ACHN (cell line): ENCODE measurements at regions not wholly inside any gene's neighbourhood (a gene's known extent, or its start where the extent isn't known, plus 50 kb on each side); places are given as distances from the start of the nearest gene placed in this dataset.

Source experiments
- DNase-seq: peaks from one replicate; pipeline ENCODE4 v3.0.0-alpha.2; 2015
- in situ Hi-C: cut with HindIII; loops from 2 replicates; pipeline ENCODE4 v1.10.0; 2017; ENCODE audit warnings: low sequenced_read_pairs, low pct_ligation_motif_present, low pct_unique_long_range_greater_than_20kb

DNA sequence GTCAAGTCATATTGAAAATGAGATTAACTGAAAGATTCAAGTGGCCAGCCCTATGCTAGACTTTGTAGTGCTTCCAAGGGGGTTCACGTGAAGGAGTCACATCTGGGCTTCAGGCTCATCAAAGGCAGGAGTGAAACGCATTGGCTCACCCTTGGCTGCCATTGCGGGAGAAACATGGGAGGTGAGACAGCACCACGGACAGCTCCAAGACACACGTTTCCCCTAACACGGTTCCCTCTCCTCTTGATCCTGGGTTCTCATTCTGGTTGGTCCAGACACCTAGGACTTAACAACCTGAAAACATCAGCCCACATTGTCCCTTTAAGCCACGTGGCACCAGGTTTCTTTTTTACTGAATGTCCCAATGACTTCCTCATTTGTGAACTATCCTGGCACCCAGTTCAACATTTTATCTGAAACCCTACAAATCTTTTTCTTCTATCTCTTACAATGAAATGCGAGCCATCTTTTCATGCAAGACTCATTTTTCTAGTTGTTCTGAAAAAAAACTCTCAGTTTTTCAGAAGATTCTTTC is 279.0 kb upstream of the VCX3A start:
- DNase-seq, result no peak
- in situ Hi-C loops, result no loop called here

DNA sequence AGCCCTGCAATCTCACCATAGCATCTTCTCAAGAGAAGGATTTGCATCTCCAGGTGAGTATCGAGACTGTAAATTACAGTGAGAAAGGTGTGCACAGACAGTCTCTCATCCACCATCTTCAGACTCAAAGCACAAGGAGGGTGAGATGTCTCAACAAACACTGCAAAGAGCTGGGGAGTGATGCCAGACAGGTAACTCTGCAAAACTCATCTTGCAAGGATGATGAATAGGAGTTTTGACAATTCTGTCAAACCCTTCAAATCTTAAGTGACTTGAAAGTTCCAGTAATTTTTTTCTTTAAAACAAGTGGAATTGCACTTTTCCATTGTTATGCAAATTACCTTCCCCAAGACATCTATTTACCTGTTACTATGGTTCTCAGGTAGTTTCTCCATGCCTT is 277.2 kb upstream of the VCX3A start:
- DNase-seq, result no peak
- in situ Hi-C loops, result no loop called here

DNA sequence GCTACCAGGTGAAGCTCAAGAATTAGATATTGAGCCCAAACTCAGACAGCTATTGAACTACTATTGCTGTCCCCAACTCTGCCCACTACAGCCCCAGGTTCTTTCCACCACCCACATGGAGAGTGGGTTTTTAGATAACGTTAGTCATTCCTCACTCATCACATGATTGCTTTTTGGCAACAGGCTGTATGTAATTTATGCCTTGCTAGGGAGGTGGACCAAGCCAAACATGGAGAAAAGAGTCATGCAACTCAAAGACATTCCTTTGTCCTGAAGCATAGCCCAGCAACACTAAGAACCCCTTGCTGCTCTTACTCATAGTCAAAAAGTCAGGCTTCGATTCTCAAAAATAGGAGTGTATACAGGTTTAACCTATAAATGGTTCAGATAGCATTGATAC is 275.9 kb upstream of the VCX3A start:
- in situ Hi-C loops, result no loop called here

DNA sequence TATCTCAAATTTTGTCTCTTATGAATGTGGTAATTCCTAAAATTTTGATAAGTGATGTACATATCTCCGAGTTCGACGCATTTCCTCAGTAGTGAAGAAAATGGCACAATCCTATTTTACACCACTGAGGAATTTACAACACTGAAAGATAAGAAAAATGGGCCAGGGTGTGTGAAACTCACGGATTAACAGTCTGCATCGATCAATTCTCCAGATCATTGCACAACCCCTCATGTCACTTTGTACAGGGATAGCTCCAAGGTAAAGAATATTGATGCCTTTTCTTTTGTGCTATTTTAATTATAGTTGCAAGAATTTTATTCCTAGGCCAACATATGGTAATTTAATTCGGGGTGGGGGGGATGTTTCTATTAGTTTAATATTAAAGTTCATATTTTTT is 268.7 kb upstream of the VCX3A start:
- no peak for DNase-seq
- in situ Hi-C loops, result no loop called here

More for the DNA sequence above, 275.9 kb upstream of the VCX3A start:
- DNase-seq, result no peak

DNA sequence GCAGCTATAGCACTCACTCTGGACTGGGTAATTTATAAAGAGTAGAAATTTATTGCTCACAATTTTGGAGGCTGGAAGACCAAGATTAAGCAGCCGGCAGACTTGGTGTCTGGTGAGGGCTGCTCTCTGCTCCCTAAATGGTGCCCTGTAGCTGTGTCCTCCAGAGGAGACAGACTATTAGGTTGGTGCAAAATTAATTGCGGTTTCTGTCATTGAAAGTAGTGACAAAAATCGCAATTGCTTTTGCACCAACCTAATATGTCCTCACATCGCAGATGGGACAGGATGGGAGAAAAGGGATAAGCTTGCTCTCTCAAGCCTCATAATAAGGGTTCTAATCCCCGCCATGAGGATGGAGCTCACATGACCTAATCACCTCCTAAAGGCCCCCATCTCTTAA is 258.1 kb upstream of the VCX3A start:
- in situ Hi-C loops, result no loop called here
- no peak for DNase-seq

DNA sequence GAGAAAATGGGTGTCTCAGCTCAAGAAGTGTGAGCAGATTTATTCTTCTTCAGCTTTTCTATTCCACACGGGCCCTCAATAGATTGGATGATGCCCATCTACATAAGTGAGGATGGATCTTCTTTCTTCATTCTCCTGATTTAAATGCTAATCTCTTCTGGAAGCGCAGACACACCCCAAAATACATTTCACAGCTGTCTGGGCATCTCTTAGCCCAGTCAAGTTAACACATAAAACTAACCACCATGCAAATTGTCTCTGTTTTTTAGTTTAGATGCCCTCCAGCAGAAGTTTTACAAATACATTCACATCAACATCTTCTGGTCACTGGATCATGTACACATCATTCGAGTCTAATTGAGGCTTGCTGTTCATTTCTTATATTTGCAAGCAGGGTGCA is 249.0 kb upstream of the VCX3A start:
- DNase-seq, result no peak
- in situ Hi-C loops, result no loop called here

DNA sequence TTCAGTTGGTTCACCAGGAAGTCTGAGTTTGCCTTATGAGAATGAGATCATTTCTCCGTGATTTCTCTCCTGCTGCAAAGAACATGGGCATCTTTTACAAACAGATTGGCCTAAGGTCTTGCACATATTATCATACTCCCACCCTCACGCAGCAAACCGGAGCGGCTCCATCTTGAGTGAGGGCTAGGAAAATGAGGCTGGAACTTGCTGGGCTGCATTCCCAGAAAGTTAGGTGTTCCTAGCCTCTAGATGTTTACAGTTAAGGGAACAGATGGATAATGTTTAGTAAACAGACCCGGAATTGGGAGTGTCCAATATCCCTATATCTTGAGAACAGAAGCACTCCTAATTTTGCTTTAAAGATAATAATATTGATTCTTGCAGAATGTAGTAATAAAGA is 247.9 kb upstream of the VCX3A start:
- DNase-seq, result no peak
- in situ Hi-C loops, result no loop called here

DNA sequence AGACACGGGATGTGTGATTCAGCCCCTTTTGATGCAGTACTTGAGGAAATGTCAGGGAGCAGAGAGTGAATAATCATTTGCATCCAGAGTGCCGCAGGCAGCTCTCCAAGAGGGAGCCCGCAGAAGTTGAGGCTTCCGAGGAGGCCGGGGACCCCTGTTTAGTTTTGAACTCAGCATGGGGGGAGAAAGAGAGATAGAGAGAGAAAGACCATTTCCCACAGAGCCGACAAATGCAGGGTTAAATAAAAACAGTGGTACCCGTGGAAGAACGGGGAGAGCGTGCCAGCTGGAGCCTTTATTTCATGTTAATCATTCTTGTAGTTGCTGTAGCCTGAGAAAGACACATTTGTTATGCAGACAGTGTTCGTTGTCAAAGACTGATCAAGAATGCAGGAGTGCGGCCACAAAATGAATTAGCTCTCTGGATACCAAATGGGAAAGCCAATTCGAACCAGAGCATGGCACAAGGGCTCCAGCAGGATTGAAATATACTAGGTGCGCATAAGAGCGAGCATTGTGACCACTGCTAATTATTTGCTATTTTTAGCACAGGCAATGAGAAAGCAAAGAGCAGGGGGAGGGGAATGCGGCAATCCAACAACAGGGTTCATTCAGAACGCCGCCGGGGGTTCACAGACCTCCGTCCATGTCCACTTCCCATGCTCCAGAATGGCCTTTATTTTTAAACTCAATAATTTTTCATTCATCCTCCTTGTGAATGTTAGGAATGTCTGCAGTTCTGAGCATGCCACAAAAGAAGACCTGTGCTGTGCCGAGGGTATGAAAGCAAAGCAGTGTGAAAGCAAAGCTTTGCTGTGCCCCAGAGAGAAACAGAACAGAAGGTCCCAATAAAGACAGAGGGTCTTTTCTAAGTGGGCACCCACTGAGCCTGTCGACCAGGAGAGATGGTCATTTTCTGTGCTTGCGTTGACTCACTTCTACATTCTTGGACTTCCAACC is 243.9 kb upstream of the VCX3A start:
- DNase-seq, result no peak
- in situ Hi-C loops, result no loop called here

DNA sequence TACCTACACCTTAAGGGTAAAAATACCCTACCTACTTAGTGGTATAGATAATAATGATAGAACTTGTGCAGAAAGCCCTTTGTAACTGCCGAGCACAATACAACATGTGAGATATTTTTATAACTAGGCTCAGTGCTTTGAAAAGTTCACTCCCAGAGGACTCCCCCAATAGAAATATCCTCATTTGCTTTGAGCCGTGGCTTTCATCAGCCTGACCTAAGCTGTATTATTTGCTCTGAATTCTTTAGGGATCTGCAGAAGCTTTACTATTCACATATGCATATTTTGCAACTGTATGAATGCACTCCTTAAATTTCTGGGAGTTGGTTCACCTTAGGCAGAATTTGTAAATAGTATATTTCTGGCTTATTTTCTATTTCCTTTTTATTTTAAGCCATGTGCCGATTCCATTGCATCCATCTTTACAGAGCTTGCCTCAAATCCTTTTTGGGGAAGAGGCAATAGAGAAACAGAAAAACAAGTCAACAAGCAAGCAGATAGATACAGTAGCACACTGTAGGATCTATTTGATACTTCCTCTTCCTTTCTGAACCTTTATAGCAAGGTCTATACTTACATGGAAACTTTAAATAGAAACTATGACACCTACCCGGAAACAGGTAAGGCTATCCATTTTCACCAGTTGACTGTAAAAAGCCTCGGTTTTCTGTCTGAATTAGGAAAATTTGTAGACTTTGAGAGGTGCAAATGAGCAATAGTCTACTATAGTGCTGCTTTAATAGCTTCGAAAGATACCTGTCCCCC is 242.5 kb upstream of the VCX3A start:
- in situ Hi-C loops, result no loop called here
- no peak for DNase-seq

DNA sequence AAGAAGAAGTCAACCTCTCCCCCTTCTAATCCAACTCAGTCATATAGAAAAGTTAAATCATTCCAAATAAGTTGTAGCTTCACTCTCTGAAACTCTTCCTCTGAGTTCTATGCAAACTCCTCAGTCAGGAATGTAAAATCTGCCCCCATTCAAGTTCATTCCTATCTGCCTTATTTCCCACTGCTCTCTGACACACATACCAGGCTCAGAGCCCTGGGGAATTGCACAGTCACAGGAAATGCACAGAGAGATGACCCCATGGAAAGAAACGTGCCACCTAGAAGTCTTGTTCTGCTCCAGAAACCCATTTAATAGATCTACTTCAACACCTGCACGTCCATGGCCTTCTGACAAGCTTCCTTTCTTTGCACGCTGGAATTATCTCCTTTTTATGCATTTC is 236.0 kb upstream of the VCX3A start:
- in situ Hi-C loops, result no loop called here
- no peak for DNase-seq

DNA sequence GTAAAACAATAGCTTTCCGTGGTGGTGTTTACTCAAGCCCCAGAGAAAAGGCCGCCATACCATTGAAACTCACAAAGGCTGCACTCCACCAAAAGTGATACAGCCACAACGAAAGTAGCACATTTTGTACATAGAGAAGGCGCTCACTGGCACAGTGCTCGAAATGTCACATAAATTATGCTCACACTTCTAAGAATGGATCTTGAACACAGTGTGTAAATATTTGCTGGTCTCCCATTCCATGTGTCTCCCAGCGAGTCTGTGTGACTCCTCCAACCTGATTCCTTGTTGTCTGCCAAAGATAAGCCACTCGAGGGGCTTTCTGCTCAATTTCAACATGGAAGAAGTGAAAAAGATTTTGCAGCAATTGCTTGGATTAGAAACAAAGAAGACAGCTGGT is 234.0 kb upstream of the VCX3A start:
- no peak for DNase-seq
- in situ Hi-C loops, result no loop called here

DNA sequence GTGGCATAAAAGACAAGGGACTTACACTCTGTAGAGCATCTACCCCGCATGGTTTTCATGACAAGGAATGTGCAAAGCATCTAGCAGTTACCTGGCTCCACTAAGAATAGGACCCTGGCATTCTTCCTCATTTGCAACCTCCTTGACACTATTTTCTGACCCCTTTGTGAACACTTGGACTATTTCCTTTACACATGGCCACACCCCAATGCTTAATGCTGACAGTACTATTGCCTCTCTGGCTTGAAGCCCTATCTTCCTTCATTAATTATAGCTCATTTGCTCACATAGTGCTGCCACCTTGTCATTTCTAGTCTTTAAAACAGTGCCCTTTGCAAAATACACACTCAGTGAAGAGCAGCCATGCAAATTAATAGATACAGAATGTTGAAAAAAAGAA is 226.3 kb upstream of the VCX3A start:
- DNase-seq, result no peak
- in situ Hi-C loops, result no loop called here

DNA sequence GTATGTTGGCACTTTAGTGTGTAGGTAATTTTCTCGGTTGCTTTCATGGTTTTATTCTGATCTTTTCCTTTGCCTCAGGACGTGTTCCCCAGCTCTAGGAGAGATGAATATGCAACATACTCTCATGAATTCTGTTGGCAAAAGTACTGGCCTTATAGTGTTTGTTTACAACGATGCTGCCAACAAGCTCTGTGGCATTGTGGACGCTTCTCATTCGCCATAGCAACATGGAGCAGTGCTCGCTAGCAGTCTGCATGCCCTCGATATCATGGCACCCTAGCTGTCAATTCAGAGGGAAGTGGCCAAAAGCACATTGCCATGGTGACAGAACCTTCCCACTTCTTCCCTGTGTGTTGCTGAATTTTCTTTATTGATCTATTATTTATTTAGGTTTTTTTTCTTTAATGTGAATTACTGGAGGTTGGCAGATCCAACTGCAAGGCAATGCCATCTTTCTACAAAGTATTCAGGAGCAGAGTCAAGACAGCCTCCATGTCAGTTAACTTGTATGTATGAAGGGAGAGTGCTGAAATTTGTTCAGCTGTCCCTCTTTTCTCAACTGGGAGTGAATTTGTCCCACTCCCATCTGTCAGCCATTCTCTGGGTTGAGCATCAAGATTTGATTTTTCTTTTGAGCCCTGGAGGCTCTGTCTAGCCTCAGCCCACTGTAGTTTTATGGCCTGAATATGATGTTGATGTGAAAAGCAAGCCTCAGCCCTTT is 224.9 kb upstream of the VCX3A start:
- in situ Hi-C loops, result no loop called here
- DNase-seq, result no peak

DNA sequence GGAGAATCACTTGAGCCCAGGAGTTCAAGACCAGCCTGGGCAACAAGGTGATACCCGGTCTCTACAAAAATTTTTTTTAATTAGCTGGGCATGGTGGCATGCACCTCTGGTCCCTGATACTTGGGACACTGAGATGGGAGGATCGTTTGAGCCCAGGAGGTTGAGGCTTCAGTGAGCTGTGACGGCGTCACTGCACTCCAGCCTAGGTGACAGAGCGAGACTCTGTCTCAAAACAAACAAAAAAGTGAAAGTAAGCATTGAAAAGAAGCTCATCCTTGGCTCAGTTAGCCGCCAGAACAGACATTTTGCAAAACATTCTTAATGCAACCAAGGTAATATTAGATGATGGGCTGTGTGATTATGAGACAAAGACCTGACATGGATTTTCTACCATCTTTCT is 223.3 kb upstream of the VCX3A start:
- in situ Hi-C loops, result no loop called here

DNA sequence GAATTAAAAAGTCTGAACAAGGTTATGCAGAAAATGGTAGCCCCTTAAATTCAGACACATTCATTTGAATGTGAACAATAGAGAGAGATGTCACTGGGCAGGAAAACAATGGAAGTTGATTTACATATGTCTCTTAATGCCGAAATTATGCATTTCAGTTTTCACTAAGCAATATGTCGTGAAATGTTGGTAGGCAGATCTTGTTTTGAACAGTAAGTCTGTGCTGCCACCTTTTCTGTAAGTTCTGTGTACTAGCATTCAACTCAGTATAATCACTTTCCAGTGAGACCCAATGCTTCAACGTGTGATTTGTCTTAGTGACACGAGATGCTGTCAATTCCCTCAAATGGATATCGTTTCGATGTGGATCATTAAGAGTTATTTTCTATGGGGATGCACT is 222.7 kb upstream of the VCX3A start:
- in situ Hi-C loops, result no loop called here
- no peak for DNase-seq

More for the DNA sequence above, 223.3 kb upstream of the VCX3A start:
- no peak for DNase-seq

DNA sequence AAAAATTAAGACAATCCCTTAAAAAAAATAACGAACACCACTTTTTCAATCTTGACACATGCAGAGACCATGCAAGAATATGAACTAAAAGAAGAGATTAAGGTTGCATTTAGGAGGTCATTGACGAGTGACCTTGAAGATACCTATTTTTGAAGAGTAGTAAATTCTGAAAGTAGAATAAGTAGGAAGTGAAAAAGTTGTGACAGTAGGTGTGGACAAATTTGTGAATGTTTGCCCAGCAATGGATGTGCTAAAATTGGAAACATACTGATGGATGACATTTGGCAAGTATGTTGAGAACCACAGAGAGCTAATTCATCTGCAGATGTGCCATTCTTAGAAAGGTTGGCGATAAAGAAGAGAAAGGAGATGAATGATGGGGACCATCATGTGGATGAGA is 213.7 kb upstream of the VCX3A start:
- in situ Hi-C loops, result no loop called here
- DNase-seq, result no peak

DNA sequence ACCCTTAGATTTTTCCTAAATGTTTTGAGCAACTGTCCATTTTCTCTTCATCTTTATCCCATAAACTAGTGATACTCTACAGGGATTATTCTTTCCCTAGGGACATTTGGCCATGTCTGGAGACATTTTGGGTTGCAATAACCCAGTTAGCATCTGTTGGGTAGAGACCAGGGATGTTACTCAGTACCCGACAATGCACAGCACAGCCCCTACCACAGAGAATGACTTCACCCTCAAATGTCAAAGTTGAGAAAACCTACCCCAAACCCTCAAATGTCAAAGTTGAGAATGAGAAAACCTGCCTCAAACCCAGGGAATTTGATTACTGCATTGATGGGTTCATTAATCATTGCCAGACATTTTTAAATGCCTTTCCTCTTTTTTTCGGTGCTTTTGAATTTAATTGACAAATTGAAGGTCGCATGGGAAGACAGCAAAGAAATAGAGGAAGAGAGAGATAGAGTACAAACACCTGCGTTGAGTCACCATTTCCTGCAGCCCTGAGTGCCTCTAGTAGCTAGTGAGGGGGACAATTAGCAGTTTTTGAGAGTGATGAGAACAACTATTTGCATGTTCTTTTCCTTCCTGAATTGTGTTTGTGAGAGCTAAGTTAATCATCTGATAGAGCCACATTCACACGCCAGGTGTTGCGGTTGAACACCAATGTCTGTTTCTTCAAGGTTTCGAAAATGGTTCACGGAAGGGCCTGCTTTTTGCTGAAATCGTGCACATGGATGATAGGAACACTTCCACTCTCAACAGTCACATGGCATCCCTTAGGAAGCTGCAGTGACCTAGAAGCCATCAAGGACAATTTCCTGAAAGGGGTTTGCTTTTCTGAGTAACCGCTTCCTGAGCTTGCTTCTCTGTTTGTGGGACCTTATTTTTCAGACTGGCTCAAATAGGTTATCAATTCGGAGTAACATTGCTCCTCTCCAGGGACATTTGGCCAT is 203.9 kb upstream of the VCX3A start:
- in situ Hi-C loops, result no loop called here
- no peak for DNase-seq
